Activated CD4-positive, alpha-beta T cell treated with anti-CD3 and anti-CD28 coated beads, Interleukin-10, Interleukin-2, amounts not matched to agents 100 ng/mL and 50 ng/mL, durations not matched to agents 16 hours and 8 hours (primary cell): ENCODE measurements at regions not wholly inside any gene's neighbourhood (a gene's known extent, or its start where the extent isn't known, plus 50 kb on each side); places are given as distances from the start of the nearest gene placed in this dataset.
"Not testable (repeated sequence)": the region's sequence is repeated elsewhere in the genome, so short reads cannot be mapped to it uniquely, and the experiment has no call there.

Experiments
- DNase-seq: peaks from one replicate; pipeline ENCODE4 v3.0.0-alpha.2; 2020

GRCh38 chr7:68691261-68692216 is 906.7 kb upstream of the AUTS2 start:
- no peak for DNase-seq

GRCh38 chr7:68692511-68692910 is 905.8 kb upstream of the AUTS2 start:
- no peak for DNase-seq

DNA sequence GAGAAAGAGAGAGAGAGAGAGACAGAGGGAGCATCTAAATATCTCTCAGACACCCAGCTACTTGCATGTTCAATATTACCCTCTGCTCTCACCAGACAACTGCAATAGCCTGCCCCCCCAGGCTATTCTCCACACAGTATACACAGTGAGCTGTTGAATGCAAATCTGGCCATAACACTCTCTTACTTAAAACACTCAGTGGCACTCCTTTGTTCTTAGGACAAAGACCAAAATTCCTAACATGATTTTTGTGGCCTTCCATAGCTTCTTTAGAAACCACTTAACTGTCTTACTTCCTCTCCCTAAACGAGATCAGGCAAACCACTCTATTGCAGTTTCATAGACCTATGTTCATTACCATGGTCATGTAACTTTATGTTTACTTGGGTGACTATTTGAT is 903.6 kb upstream of the AUTS2 start:
- no peak for DNase-seq

- no peak for DNase-seq
These were observed 900.4 kb upstream of the AUTS2 start for GRCh38 chr7:68697796-68698280.

DNA sequence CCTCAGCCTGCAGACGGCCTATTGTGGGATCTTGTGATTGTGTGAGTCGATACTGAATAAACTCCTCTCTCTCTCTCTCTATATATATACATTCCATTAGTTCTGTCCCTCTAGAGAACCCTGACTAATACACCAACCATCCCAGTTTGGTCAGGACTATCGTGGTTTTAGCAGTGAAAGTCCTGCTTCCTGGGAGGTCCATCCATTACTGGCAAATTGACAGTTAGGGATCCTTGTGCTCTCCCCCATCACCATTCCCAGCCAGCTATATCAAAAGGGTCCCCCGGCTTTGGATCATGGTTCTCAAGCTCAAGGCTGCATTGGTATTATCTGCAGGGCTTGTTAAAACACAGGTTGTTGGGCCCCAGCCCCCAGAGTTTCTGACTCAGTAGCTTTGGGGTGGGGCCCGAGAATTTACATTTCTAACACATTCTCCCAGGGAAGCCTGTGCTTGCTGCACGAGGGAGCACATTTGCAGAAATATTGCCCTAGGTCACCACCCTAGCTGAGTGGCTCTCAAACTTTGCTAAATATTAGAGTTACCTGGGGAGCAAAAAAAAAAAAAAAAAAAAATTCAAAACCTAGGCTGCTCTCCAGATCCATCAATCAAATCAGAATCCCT is 899.1 kb upstream of the AUTS2 start:
- DNase-seq = no peak

- no peak for DNase-seq
These were observed 897.9 kb upstream of the AUTS2 start for GRCh38 chr7:68700414-68700813.

DNA sequence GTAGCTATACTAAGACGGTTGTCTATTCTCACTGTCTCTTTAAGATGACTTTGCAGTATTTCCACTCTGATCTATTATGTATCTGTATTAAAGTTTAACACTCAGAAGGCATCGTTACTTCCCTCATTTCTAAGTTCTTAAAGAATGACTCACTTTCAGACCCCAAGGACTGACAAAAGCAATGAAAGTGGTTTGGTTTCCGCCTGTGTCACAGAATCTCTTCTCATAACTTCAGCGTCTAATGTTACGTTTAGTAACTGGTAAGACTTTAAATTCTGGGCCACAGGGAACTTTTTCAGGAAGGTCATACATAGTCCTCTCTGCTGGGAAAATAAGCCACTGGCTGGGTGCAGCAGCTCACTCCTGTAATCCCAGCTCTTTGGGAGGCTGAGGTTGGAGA is 892.0 kb upstream of the AUTS2 start:
- no peak for DNase-seq

DNA sequence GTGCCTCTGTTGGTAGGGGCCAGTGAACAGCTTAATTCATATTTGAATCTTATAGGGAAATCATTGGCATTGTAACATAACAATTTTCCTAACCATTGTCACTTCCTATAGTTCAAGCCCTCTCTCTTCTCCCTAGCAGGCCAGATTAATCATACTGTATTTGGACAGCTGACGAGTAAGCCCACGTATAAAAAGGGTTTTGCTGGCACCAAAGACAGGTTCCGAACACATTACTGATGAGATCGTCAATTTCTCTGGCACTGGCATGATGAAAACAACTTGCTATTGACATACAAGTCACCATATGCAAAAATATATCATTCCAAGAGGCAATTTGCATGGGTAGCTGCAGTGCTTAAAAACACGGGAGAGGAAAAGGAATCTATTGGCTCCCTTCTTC is 891.1 kb upstream of the AUTS2 start:
- DNase-seq = no peak

GRCh38 chr7:68707958-68708357 is 890.3 kb upstream of the AUTS2 start:
- DNase-seq = no peak

DNA sequence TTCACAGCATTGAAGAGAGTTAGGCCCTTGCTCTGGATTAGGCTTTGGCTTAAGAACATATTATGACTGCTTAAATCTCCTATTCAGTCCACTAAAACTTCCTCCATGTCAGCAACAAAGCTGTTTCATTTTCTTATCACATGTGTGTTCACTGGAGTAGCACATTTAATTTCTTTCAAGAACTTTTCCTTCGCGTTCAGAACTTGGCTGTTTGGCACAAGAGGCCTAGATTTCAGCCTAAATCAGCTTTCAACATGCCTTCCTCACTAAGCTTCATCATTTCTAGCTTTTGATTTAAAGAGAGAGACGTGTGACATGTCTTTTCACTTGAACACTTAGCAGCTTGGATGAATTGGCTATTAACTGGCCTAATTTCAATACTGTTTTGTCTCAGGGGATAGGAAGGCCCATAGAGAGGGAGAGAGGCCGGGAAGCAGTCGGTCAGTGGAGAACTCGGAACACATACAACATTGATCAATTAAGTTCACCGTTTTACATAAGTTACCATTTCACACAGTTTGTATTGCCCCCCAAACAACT is 885.2 kb upstream of the AUTS2 start:
- no peak for DNase-seq

DNA sequence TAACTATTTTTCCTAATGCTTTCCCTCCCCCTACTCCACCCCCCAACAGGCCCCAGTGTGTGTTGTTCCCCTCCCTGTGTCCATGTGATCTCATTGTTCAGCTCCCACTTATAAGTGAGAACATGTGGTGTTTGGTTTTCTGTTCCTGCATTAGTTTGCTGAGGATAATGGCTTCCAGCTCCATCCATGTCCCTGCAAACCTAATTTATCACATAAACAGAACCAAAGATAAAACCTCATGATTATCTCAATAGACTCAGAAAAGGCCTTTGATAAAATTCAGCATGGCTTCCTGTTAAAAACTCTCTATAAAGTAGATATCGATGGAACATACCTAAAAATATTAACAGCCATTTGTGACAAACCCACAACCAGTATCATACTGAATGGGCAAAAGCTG is 884.1 kb upstream of the AUTS2 start:
- not testable (repeated sequence) for DNase-seq

GRCh38 chr7:68715907-68716306 is 882.4 kb upstream of the AUTS2 start:
- DNase-seq = no peak

DNA sequence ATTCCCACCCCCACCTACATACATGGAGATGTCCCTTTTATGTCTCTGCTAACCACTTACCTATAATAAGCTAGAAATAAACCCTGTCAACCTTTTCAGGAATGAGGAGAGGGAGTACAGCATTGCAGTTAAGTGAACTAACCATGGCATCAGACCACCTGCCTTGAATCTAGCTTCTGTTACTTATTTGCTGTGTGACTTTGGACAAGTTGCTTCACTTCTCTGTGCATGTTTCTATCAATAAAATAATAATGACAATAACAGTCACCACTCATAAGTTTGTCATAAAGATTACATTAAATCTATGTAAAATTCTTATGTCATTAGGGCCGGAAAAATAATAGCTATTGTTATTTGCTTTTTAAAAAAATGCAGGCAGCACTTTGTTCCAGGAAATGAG is 881.1 kb upstream of the AUTS2 start:
- DNase-seq = no peak

GRCh38 chr7:68718097-68718551 is 880.2 kb upstream of the AUTS2 start:
- no peak for DNase-seq

GRCh38 chr7:68720697-68721096 is 877.6 kb upstream of the AUTS2 start:
- DNase-seq = no peak

DNA sequence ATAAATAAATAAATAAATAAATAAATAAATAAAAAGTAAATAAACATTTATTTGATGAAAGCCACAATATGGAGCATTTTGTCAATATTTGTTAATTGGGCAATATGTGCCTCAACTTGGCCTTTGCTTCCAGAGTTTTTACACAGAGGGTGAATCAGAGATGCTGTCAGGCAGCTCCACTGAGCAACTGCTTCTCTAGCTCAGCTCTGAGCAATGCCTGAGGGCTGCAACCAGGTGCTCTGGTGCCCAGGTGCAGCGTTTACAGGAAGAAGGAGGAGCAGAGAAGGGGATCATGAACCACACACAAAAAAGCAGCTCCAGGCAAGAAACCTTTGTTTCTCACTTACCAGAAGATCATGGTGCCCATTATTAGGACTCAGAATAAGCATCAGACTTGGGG is 876.2 kb upstream of the AUTS2 start:
- no peak for DNase-seq

GRCh38 chr7:68724965-68725364 is 873.3 kb upstream of the AUTS2 start:
- no peak for DNase-seq

GRCh38 chr7:68725843-68726785 is 872.2 kb upstream of the AUTS2 start:
- DNase-seq = no peak

- not testable (repeated sequence) for DNase-seq
These were observed 869.6 kb upstream of the AUTS2 start for GRCh38 chr7:68728720-68729119.

DNA sequence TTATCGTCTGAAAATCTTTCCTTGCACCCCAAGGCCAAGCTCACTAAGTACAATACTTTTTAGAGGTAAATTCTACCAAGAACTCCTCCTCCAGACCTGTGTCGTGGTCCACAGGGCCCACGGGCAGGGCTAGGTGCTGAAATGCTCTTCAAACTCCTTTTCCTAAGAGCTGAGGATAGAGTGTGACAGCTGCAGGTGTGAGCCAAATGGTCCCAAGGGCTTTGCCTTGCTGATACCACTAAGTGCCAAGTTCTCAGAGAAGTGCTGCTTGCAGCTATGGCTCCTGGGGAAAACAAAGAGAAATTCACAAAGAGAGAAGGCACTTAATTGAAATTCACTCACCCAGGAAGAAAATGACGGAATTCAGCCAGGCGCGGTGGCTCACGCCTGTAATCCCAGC is 868.9 kb upstream of the AUTS2 start:
- no peak for DNase-seq

- no peak for DNase-seq
These were observed 868.1 kb upstream of the AUTS2 start for GRCh38 chr7:68730194-68730593.

GRCh38 chr7:68730964-68731363 is 867.3 kb upstream of the AUTS2 start:
- DNase-seq = no peak
